SK-N-SH (cell line): ENCODE measurements at regions not wholly inside any gene's neighbourhood (a gene's known extent, or its start where the extent isn't known, plus 50 kb on each side); places are given as distances from the start of the nearest gene placed in this dataset.

Experiments used
- CTCF ChIA-PET: fragments of 300-600, 350-600 bp; formaldehyde crosslinking; extraction: SDS; loops from one replicate; lab custom pipeline; 2021; lab: Yijun Ruan, JAX
- POLR2A ChIA-PET: fragments of 350-600 bp; sonication (Branson Sonifier 250); formaldehyde crosslinking; extraction: SDS; loops from one replicate; lab custom pipeline; 2020; ENCODE audit warnings: antibody characterized with exemption, inconsistent platforms; lab: Yijun Ruan, JAX
- DNase-seq: peaks from one replicate; pipeline ENCODE4 v3.0.0; 2012
- H2AFZ ChIP-seq: fragments of 200-600 bp; sonication (generic); 2 replicates; pipeline ENCODE4 v1.8.1; 2016; ENCODE audit warnings: antibody characterized with exemption, mild to moderate bottlenecking, low read depth
- H3F3A ChIP-seq: fragments of 200-600 bp; sonication (generic); replicated peaks from 2 replicates; pipeline ENCODE3; 2016; ENCODE audit warnings: antibody characterized with exemption, mild to moderate bottlenecking; ENCODE audit not compliant: insufficient read depth
- H3K27ac ChIP-seq, 2 experiments: fragments of 200-500 bp in 1 of 2; fragments of 200-600 bp in 1 of 2; sonication (Bioruptor generic) in 1 of 2; sonication (generic), shearing (Covaris generic) in 1 of 2; 2 replicates each; pipeline versions ENCODE4 v1.5.1 to v1.6.1; 2014 to 2016; ENCODE audit warnings: low read depth in 2 of 2, inconsistent platforms in 1 of 2, low read length in 1 of 2, mild to moderate bottlenecking in 1 of 2, mixed read lengths in 1 of 2
- H3K27me3 ChIP-seq: fragments of 200-600 bp; sonication (generic), shearing (Covaris generic); 2 replicates; pipeline ENCODE4 v1.6.1; 2016; ENCODE audit warnings: mixed run types; ENCODE audit not compliant: insufficient read depth
- H3K36me3 ChIP-seq, 2 experiments: fragments of 200-500 bp in 1 of 2; fragments of 200-600 bp in 1 of 2; sonication (Bioruptor generic) in 1 of 2; sonication (generic) in 1 of 2; replicated peaks in 1 of 2; 2 replicates each; pipeline versions ENCODE3 to v1.5.1; 2014 to 2016; ENCODE audit warnings: low read length in 1 of 2, mild to moderate bottlenecking in 1 of 2; ENCODE audit not compliant: insufficient read depth in 2 of 2, control insufficient read depth in 1 of 2
- H3K4me1 ChIP-seq, 2 experiments: fragments of 200-500 bp in 1 of 2; fragments of 200-600 bp in 1 of 2; sonication (Bioruptor generic) in 1 of 2; sonication (generic), shearing (Covaris generic) in 1 of 2; 2 replicates each; pipeline versions ENCODE4 v1.5.1 to v1.6.1; 2014 to 2016; ENCODE audit warnings: low read depth in 1 of 2, low read length in 1 of 2, mixed run types in 1 of 2; ENCODE audit not compliant: insufficient read depth in 2 of 2, control insufficient read depth in 1 of 2
- H3K4me2 ChIP-seq: fragments of 200-600 bp; sonication (generic), shearing (Covaris generic); 2 replicates; pipeline ENCODE4 v1.6.1; 2017; ENCODE audit warnings: mixed run types
- H3K4me3 ChIP-seq, 2 experiments: fragments of 200-500 bp in 1 of 2; fragments of 200-600 bp in 1 of 2; sonication (Bioruptor generic) in 1 of 2; sonication (generic), shearing (Covaris generic) in 1 of 2; 2 replicates each; pipeline versions ENCODE4 v1.5.1 to v1.8.1; 2014 to 2016; ENCODE audit warnings: low read depth in 2 of 2, inconsistent platforms in 1 of 2, low read length in 1 of 2, mild to moderate bottlenecking in 1 of 2, mixed read lengths in 1 of 2, moderate library complexity in 1 of 2
- H3K79me2 ChIP-seq: fragments of 200-600 bp; sonication (generic); 2 replicates; pipeline ENCODE4 v1.8.1; 2017; ENCODE audit warnings: mild to moderate bottlenecking; ENCODE audit not compliant: insufficient read depth
- H3K9ac ChIP-seq: fragments of 200-600 bp; sonication (generic); 2 replicates; pipeline ENCODE4 v1.6.1; 2017; ENCODE audit warnings: mixed run types
- H3K9me2 ChIP-seq: fragments of 200-600 bp; sonication (generic); 2 replicates; pipeline ENCODE4 v1.6.1; 2017; ENCODE audit warnings: mixed run types
- H3K9me3 ChIP-seq: fragments of 200-600 bp; sonication (generic); 2 replicates; pipeline ENCODE4 v1.6.1; 2017; ENCODE audit warnings: mixed run types, mild to moderate bottlenecking, moderate library complexity
- H4K20me1 ChIP-seq: fragments of 200-600 bp; sonication (generic); 2 replicates; pipeline ENCODE4 v1.6.1; 2017; ENCODE audit warnings: mild to moderate bottlenecking, mixed run types; ENCODE audit not compliant: insufficient read depth
- CHD2 ChIP-seq: fragments of 150-350 bp; IDR thresholded peaks from 2 replicates; pipeline ENCODE4 v1.6.1; 2018; ENCODE audit warnings: low read length; ENCODE audit not compliant: partially characterized antibody
- ELF1 ChIP-seq: IDR thresholded peaks from 2 replicates; pipeline ENCODE4 v1.4.0; 2012
- EP300 ChIP-seq, 2 experiments: IDR thresholded peaks; 2 replicates each; pipeline versions ENCODE4 v1.4.0 to v1.6.1; 2012; ENCODE audit warnings: borderline replicate concordance in 1 of 2, low read depth in 1 of 2, low read length in 1 of 2
- EZH2phosphoT487 ChIP-seq: fragments of 200-600 bp; sonication (generic); IDR thresholded peaks from 2 replicates; pipeline ENCODE4 v1.6.1; 2017; ENCODE audit warnings: low read depth, mixed run types, mild to moderate bottlenecking, antibody characterized with exemption, moderate library complexity, borderline replicate concordance
- FOSL2 ChIP-seq: IDR thresholded peaks from 2 replicates; pipeline ENCODE4 v1.4.0; 2012; ENCODE audit warnings: low read depth, mild to moderate bottlenecking, moderate library complexity, borderline replicate concordance
- FOXJ3 ChIP-seq: sonication (generic); formaldehyde crosslinking; IDR thresholded peaks from 2 replicates; pipeline ENCODE4 v1.5.1; 2020; ENCODE audit warnings: mild to moderate bottlenecking, missing genetic modification reagents
- GABPA ChIP-seq: IDR thresholded peaks from 2 replicates; pipeline ENCODE4 v1.4.0; 2012; ENCODE audit warnings: low read depth, mild to moderate bottlenecking
- GATA2 ChIP-seq: sonication (generic); formaldehyde crosslinking; IDR thresholded peaks from 2 replicates; pipeline ENCODE4 v1.5.0; 2020; ENCODE audit warnings: mild to moderate bottlenecking, missing genetic modification reagents
- MEF2A ChIP-seq: IDR thresholded peaks from 2 replicates; pipeline ENCODE4 v1.4.0; 2012; ENCODE audit warnings: low read depth, borderline replicate concordance
- NFIC ChIP-seq: IDR thresholded peaks from 2 replicates; pipeline ENCODE4 v1.4.0; 2012; ENCODE audit warnings: borderline replicate concordance
- SMC3 ChIP-seq: IDR thresholded peaks from 2 replicates; pipeline ENCODE4 v1.6.1; 2012; ENCODE audit warnings: low read depth, low read length, improper control_type of control experiment
- TCF12 ChIP-seq: IDR thresholded peaks from 2 replicates; pipeline ENCODE4 v1.4.0; 2012
- TEAD4 ChIP-seq: IDR thresholded peaks from 2 replicates; pipeline ENCODE4 v1.4.0; 2012; ENCODE audit warnings: mild to moderate bottlenecking, borderline replicate concordance; ENCODE audit not compliant: insufficient read depth
- USF2 ChIP-seq: fragments of 150-350 bp; IDR thresholded peaks from 2 replicates; pipeline ENCODE4 v1.6.1; 2017; ENCODE audit warnings: antibody characterized with exemption, low read length, low read depth, borderline replicate concordance
- WGBS: methylation state at CpG from one replicate; pipeline ENCODE4 v1.1.6; 2017; ENCODE audit warnings: low lambda C conversion rate; 5-methylcytosine and 5-hydroxymethylcytosine counted together
- TF ChIP-seq, protein P1 (sequence below): IDR thresholded peaks from 2 replicates; pipeline ENCODE4 v1.4.0; 2012; ENCODE audit warnings: low read depth, borderline replicate concordance
- TF ChIP-seq, protein P2 (sequence below): IDR thresholded peaks from 2 replicates; pipeline ENCODE4 v1.4.0; 2012; ENCODE audit warnings: low read depth, borderline replicate concordance

GRCh38 chr13:99125326-99125915, 75.2 kb upstream of the UBAC2 start:
- Histone ChIP-seq H3K4me2 (peak overlapping the region; percentile 33; the same call in 1 of the 2 replicates), H3K79me2 (no peaks in the 10 kb centered on the region), H3K36me3 (no peaks in the 10 kb centered on the region), H3K27ac (peak overlapping the region in 1 of 2 experiments; percentile 11; a peak in 1 of 4 replicates), H3K9me2 (no peaks in the 10 kb centered on the region), H4K20me1 (no peaks in the 10 kb centered on the region), H3K9me3 (no peaks in the 10 kb centered on the region), H3K4me1 (0 out of 4 replicates have a peak, but pooled peaks cover 0 to 5% of the 10 kb centered on the region in 2 experiments), H3K9ac (no peak overlapping the region), H2AFZ (no peak overlapping the region; the same call in 1 of the 2 replicates), H3F3A (no peaks in the 10 kb centered on the region), H3K27me3 (no peaks in the 10 kb centered on the region), H3K4me3 (no peak overlapping the region)
- WGBS: 81% methylated on average over 9 of the region's 9 CpGs
- ChIA-PET CTCF (interaction anchor here (2.4 kb wide), 1 partner anchor 51 kb away, joined by 12 read pairs; no protein-coding TSS in a partner anchor), POLR2A (no interaction called here)
- TF ChIP-seq, protein P1, sequence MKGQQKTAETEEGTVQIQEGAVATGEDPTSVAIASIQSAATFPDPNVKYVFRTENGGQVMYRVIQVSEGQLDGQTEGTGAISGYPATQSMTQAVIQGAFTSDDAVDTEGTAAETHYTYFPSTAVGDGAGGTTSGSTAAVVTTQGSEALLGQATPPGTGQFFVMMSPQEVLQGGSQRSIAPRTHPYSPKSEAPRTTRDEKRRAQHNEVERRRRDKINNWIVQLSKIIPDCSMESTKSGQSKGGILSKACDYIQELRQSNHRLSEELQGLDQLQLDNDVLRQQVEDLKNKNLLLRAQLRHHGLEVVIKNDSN: no peak
- no peak for TF ChIP-seq MEF2A
- no peak for TF ChIP-seq FOSL2
- no peak for TF ChIP-seq GABPA
- TF ChIP-seq, protein P2, sequence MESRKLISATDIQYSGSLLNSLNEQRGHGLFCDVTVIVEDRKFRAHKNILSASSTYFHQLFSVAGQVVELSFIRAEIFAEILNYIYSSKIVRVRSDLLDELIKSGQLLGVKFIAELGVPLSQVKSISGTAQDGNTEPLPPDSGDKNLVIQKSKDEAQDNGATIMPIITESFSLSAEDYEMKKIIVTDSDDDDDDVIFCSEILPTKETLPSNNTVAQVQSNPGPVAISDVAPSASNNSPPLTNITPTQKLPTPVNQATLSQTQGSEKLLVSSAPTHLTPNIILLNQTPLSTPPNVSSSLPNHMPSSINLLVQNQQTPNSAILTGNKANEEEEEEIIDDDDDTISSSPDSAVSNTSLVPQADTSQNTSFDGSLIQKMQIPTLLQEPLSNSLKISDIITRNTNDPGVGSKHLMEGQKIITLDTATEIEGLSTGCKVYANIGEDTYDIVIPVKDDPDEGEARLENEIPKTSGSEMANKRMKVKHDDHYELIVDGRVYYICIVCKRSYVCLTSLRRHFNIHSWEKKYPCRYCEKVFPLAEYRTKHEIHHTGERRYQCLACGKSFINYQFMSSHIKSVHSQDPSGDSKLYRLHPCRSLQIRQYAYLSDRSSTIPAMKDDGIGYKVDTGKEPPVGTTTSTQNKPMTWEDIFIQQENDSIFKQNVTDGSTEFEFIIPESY: no peak
- TF ChIP-seq GATA2 (CRISPR knock-in tag): no peak
- TF ChIP-seq CHD2: no peak
- TF ChIP-seq EZH2phosphoT487: no peak
- no peak for TF ChIP-seq SMC3
- no peak for TF ChIP-seq USF2
- TF ChIP-seq EP300 (IDR thresholded peaks at IDR 0.05; ENCODE audit: borderline replicate concordance in 1 of 2, low read depth in 1 of 2, low read length in 1 of 2): no peak
- TF ChIP-seq ELF1: no peak
- DNase-seq: no peak

DNA sequence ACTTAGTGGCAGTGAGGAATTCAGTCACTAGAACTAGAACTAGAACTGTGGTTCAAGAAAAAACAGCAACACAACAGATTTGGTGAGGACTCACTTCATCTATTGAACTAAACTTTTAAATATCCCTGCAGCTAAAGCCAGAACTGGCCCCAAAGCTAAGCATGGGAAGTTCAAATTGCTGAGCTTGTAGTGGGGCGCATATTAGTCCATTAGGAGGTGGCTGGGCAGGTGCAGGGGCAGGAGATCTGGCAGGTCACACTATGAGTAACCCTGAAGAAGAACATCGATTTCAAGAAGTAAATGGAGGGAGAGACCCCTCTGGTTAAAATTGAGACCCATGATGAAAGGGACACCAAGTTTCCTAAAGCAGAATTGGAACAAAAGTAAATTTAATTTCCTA, 73.8 kb upstream of the UBAC2 start:
- no peak for DNase-seq

More for the DNA sequence above, 73.8 kb upstream of the UBAC2 start:
- Histone ChIP-seq H3K4me2 (no peak overlapping the region), H3K27me3 (no peaks in the 10 kb centered on the region), H2AFZ (no peak overlapping the region), H3K27ac (no peak overlapping the region), H3F3A (no peaks in the 10 kb centered on the region), H4K20me1 (no peaks in the 10 kb centered on the region), H3K9me3 (no peaks in the 10 kb centered on the region), H3K36me3 (no peaks in the 10 kb centered on the region), H3K4me3 (no peak overlapping the region), H3K4me1 (0 out of 4 replicates have a peak, but pooled peaks cover 0 to 5% of the 10 kb centered on the region in 2 experiments), H3K9me2 (no peaks in the 10 kb centered on the region), H3K9ac (no peak overlapping the region), H3K79me2 (no peaks in the 10 kb centered on the region)
- WGBS: 80% methylated on average over 2 of the region's 2 CpGs
- TF ChIP-seq NFIC (no peak), EP300 (IDR thresholded peaks at IDR 0.05; ENCODE audit: borderline replicate concordance in 1 of 2, low read depth in 1 of 2, low read length in 1 of 2) (no peak), EZH2phosphoT487 (no peak), FOXJ3 (CRISPR knock-in tag) (no peak), TEAD4 (no peak), SMC3 (no peak), TCF12 (no peak), USF2 (no peak)
- CTCF ChIA-PET: no interaction called here
- POLR2A ChIA-PET: no interaction called here
